Mucosa of stomach (tissue), 1 donor: ENCODE measurements at regions not wholly inside any gene's neighbourhood (a gene's known extent, or its start where the extent isn't known, plus 50 kb on each side); places are given as distances from the start of the nearest gene placed in this dataset.

Experiments
- H3K27me3 ChIP-seq: one replicate; pipeline ENCODE4 v1.7.0; 2013; ENCODE audit warnings: mild to moderate bottlenecking, low read length; ENCODE audit not compliant: control insufficient read depth, insufficient read depth
- H3K36me3 ChIP-seq: one replicate; pipeline ENCODE4 v1.7.0; 2013; ENCODE audit warnings: low read length; ENCODE audit not compliant: control insufficient read depth, insufficient read depth
- H3K4me1 ChIP-seq: one replicate; pipeline ENCODE4 v1.7.0; 2013; ENCODE audit warnings: mild to moderate bottlenecking, low read length; ENCODE audit not compliant: control insufficient read depth, insufficient read depth
- H3K4me3 ChIP-seq: one replicate; pipeline ENCODE4 v1.7.0; 2013; ENCODE audit warnings: low read length
- H3K9ac ChIP-seq: one replicate; pipeline ENCODE4 v1.7.0; 2013; ENCODE audit warnings: mild to moderate bottlenecking, low read length, moderate library complexity
- H3K9me3 ChIP-seq: one replicate; pipeline ENCODE4 v1.7.0; 2013; ENCODE audit warnings: mild to moderate bottlenecking, low read length, moderate library complexity; ENCODE audit not compliant: control insufficient read depth
- donor health status: Pancreatic carcinoma.

DNA sequence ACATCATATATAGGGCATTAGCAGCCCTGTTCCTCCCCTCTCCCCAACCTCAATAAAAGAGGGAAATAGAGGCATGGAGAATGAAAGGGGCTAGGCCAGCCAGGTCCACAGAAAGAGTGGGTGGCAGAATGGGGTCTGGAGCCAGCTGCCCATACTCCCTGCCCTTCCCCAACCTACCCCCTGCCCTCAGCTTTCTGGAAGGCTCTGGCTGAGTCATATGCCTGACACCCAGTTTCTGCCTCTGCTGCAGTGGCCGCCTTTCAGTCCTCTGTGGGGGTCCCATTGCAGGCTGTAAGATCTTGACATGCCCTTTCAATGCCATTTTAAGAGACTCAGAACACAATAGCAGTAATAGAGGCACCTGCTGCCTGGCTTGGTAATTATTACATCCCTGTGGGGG is 95.7 kb downstream of the LINGO1 start:
- no peak overlapping the region for H3K4me3 ChIP-seq
- no peaks in the 10 kb centered on the region for H3K9me3 ChIP-seq
- no peaks in the 10 kb centered on the region for H3K27me3 ChIP-seq
- peaks cover 36% of the 10 kb centered on the region for H3K4me1 ChIP-seq
- no peaks in the 10 kb centered on the region for H3K36me3 ChIP-seq
- no peak overlapping the region for H3K9ac ChIP-seq

DNA sequence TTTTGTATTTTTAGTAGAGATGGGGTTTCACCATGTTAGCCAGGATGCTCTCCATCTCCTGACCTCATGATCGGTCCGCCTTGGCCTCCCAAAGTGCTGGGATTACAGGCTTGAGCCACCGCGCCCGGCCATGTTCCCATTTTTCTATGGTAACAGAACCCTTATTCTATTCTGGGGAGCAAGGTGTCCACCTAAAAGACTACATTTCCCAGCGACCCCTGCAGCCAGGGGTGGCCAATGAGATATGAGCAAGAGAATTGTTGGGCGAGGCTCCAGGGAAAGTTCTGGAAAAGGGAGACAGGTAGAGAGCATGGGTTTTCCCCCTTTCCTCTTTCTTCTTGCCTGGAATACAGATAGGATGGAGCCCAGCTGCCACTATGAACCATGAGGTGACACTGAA is 96.9 kb downstream of the LINGO1 start:
- H3K9me3 ChIP-seq, result no peaks in the 10 kb centered on the region
- no peaks in the 10 kb centered on the region for H3K36me3 ChIP-seq
- no peaks in the 10 kb centered on the region for H3K27me3 ChIP-seq
- peaks cover 26% of the 10 kb centered on the region for H3K4me1 ChIP-seq
- no peak overlapping the region for H3K4me3 ChIP-seq
- no peak overlapping the region for H3K9ac ChIP-seq
